GM18519 (cell line): ENCODE measurements at regions not wholly inside any gene's neighbourhood (a gene's known extent, or its start where the extent isn't known, plus 50 kb on each side); places are given as distances from the start of the nearest gene placed in this dataset.
"Not testable (repeated sequence)": the region's sequence is repeated elsewhere in the genome, so short reads cannot be mapped to it uniquely, and the experiment has no call there.

Experiments
- ATAC-seq: cut with Tn5 transposase; IDR thresholded peaks from one replicate; pipeline ENCODE4 v1.9.1; 2021; ENCODE audit warnings: mild to moderate bottlenecking, moderate library complexity; ENCODE audit not compliant: unreplicated experiment, low FRiP score

DNA sequence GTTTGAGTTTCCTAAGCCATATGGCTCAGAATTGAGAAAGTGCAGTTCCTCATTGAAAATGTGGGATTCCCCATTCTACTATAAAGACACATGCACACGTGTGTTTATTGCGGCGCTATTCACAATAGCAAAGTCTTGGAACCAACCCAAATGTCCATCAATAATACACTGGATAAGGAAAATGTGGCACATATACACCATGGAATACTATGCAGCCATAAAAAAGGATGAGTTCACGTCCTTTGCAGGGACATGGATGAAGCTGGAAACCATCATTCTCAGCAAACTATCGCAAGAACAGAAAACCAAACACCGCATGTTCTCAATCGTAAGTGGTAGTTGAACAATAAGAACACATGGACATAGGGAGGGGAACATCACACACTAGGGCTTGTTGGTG, 154.8 kb downstream of the SEC23IP start:
- ATAC-seq, result not testable (repeated sequence)

DNA sequence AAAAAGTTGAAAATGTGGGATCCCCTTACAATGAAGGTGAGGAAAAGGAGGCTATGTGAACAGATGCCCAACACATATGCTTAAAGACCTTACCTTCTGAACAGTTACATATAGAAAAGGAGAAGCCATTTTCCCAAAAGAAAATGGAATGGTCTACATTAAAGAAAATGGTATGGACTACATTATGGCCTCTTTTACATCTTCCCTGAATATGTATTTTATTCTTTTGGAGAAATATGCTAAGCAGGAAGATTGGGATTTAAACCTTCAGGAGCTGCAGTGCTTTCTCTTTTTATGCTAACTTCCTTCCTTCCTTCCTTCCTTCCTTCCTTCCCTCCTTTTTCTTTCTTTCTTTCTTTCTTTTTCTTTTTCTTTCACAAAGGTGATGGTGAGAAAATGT, 155.4 kb downstream of the SEC23IP start:
- ATAC-seq, result no peak

DNA sequence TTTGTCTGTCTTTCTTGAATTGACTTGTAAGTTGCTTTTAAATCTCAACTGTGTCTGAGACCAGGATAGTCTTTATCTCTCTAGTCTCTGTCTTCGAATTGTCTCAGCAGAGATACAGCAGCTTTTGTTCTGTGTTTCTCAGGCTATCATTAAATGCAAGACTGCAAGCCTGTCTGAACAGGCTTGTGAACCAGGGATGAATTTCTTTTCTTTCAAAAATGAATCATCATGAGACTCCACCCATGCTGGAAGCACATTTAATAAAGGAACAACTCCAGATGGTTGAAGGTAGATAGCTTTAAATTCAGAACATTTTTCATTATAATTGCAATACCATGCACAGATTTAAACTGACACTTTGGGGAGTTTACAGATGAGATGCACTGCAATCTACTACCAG, 155.9 kb downstream of the SEC23IP start:
- no peak for ATAC-seq

- ATAC-seq, result no peak
Measured at GRCh38 chr10:120051671-120052070, 159.1 kb downstream of the SEC23IP start.

GRCh38 chr10:120052964-120053702, 160.6 kb downstream of the SEC23IP start:
- ATAC-seq, result no peak

DNA sequence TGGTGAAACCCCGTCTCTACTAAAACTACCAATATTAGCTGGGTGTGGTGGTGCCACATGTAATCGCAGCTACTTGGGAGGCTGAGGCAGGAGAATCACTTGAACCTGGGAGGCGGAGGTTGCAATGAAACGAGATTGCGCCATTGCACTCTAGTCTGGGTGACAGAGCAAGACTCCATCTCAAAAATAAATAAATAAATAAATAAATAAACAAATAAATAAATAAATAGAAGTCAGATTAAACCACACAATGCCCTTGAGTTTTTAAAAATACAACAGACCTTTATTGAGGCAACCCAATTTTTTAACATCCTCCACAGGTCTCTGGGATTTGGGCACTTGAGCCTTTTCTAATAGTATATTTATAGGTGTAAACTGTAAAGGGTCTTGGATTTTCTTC, 167.3 kb downstream of the SEC23IP start:
- not testable (repeated sequence) for ATAC-seq

- no peak for ATAC-seq
Measured at GRCh38 chr10:120067427-120067826, 174.9 kb downstream of the SEC23IP start.

- no peak for ATAC-seq
Measured at GRCh38 chr10:120069700-120070099, 177.2 kb downstream of the SEC23IP start.

GRCh38 chr10:120075349-120075748, 182.8 kb downstream of the SEC23IP start:
- no peak for ATAC-seq

DNA sequence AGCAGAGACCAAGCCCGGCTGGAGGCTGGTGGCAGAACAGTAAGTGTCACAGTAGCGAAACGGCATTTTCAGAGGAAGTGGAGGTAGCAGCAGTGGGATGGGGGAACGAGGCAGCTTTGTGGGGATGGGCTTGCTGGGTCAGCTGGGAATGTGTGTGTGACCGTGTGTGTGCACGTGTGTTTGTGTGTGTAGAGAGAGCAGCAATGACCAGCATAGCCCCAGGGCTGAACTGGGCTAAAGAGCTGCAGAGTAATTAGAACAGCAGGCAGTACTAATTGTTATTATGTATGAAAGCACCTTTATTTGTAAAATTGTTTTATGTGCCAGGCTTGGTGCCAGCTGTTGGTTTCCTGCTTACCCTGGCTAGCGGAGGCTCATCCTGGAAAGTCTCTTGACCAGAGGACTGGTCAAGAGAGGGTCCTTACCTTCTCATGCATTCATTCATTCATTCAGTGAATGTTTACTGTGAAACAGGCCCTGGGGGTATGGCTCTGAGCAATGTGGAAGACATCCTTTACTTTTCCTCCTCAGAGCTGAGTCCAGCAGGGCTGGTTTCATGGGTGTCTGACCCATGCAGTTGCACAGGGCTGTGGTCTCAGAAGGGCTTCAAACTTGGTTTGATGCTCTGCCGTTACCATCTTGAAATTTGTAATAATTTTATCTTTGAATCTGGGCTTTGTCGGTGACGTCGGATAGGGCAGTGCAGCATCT, 184.6 kb downstream of the SEC23IP start:
- no peak for ATAC-seq

DNA sequence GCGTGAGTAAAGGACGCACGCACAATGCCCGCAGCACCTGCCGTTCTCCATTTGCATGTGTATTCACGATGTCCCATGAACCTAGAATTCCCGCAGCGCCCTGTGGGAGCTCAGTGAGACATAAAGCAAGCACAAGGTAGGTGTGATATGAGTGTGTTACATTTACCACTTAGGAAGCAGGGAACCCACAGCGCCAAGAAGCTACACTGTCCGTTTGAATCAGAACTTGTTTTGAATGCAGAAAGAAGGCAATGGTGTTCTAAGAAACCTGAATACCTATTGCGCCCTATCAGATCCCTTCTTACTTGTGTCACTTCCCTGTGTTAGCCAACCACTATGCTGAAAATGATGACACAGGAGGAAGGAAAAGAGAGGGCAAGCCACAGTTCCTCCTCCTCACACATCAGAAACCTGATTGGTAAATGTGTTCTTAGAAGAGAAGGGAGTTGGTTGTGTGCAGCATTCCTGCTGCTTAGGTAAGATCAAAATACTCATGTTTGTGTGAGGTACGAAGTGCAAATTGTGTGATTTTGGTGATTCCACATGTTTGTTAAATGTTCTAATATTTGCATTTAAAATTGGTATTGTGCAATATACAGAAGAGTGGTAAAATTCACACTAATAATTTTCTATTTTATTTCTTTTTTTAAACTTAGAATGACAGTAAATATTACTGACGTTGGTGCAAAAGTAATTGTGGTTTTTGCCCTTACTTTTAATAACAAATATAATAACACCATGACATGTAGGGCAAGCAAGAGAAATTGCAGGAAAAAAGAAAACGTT, 185.4 kb downstream of the SEC23IP start:
- ATAC-seq, result no peak

DNA sequence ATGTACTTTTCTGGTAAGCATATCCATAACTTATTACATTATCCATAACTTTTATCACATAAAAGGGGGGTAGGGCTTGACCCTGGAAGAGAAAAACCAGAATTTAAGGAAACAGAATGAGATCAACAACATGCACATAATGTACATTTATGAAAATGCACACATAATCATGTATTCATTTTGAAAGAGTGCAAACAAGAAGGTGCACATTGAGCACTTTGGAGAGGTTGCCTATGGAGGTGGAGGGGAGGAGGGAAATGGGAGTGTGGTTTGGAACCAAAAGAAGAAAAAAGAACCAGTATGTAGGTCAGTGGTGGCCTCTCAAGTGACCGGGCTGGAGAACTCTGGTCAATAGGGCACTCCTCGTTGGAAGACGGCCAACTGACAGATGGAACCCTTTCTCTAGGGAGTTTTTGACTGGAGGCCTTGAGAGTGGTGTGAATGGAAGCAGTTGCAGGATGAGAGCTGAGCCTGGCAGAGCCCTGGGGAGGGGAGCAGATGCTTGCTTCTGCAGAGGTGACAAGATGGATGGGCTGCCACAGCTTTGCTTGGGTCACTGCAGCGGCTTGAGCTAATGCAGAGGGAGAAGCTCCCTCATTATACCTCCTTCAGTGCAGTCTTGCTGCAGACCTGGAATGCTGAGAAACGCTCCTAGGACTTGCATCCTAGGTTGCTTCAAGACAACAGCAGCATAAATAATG, 192.7 kb downstream of the SEC23IP start:
- ATAC-seq, result no peak

GRCh38 chr10:120086066-120086465, 193.5 kb downstream of the SEC23IP start:
- no peak for ATAC-seq

DNA sequence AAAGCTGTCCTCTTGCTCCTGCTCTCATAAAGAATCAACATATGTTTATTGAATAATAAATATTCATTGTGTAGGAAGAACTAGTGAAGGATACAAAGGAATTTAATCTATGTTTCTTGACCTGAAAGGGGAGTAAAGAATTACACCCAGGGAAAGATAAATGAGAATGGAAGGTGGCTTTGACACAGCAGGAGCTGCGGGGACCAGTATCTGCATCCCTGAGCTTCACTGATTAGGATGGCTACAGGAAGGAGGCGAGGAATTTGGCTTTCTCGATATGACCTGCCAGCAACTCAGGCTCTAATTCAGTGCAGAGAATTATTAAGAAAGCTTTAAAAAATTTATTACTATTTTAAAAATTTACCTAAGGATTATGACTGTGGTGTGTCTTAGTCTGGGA, 194.6 kb downstream of the SEC23IP start:
- no peak for ATAC-seq

- no peak for ATAC-seq
Measured at GRCh38 chr10:120095875-120096274, 203.3 kb downstream of the SEC23IP start.

- no peak for ATAC-seq
Measured at GRCh38 chr10:120097766-120098165, 205.2 kb downstream of the SEC23IP start.

DNA sequence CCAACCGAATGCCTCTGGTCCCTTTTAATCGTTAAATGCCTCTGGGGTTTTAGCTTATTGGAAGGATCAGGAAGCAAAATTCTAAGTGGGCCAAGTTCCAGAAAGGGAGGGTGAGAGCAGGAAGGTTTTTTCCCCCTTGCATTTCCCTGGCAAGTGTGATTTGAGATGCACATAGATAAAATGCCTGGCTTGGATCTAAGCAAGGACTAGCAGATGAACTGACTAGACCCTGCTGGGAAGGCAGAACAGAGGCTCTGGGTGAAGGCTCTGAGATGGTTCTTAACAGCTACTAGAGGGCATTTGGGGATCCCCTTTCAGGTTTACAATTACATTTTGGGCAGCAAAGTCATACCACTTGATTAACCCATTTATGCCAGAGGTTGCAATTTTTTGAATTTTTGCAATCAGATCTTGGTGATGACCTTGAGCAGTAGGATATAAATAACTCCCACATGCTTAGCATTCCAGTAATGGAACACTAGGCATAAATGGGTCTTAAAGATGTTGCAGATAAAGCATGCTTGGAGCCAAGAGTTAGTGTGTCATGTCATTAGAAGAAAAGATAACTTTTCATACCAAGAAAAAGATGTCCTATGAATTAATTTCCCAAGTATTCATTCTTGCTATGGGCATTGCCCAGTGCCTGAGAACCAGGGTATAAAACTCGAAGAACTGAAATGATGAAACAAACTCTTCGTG, 205.9 kb downstream of the SEC23IP start:
- no peak for ATAC-seq

- ATAC-seq, result no peak
Measured at GRCh38 chr10:120103738-120104560, 211.4 kb downstream of the SEC23IP start.

DNA sequence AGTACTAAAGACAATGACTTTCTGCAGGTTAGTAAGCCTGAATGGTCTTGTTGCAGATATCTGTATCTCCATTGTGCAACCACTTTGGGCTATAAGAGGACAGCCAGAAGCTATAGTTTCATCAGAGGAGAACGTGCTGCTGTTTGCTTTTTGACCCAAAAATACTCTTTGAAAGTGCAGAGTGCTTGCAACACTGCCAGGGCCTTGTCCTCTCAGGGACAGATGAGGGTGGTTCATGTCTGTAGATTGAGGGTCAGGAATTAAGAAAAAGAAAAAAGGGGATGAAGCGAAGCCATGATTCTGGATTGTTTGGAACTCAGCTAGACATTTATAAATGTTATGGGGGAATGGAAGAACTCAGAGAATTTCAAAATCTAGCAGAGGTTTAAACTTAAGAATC, 212.5 kb downstream of the SEC23IP start:
- ATAC-seq, result no peak
